Fibroblast of skin of left biceps (primary cell): ENCODE measurements at regions not wholly inside any gene's neighbourhood (a gene's known extent, or its start where the extent isn't known, plus 50 kb on each side); places are given as distances from the start of the nearest gene placed in this dataset.

Experiments used
- DNase-seq, 2 experiments: peaks; one replicate each; pipeline ENCODE4 v3.0.0-alpha.2; 2013; ENCODE audit warnings: low read depth in 2 of 2

GRCh38 chr19:29263305-29264135 is 50.6 kb upstream of the UQCRFS1 start:
- DNase-seq: peak; percentile 1 to 5

- DNase-seq: no peak
These were observed 51.9 kb upstream of the UQCRFS1 start for GRCh38 chr19:29264897-29265296.

- no peak for DNase-seq
These were observed 52.5 kb upstream of the UQCRFS1 start for GRCh38 chr19:29265436-29265835.

- DNase-seq: no peak
These were observed 53.0 kb upstream of the UQCRFS1 start for GRCh38 chr19:29266001-29266400.

GRCh38 chr19:29266603-29267002 is 53.7 kb upstream of the UQCRFS1 start:
- no peak for DNase-seq

- no peak for DNase-seq
These were observed 54.8 kb upstream of the UQCRFS1 start for GRCh38 chr19:29267701-29268100.

- DNase-seq: no peak
These were observed 55.2 kb upstream of the UQCRFS1 start for GRCh38 chr19:29268103-29268502.

GRCh38 chr19:29268721-29269393 is 55.9 kb upstream of the UQCRFS1 start:
- DNase-seq: no peak

GRCh38 chr19:29269641-29270040 is 56.7 kb upstream of the UQCRFS1 start:
- no peak for DNase-seq

- DNase-seq: no peak
These were observed 58.4 kb upstream of the UQCRFS1 start for GRCh38 chr19:29271341-29271740.

- no peak for DNase-seq
These were observed 59.0 kb upstream of the UQCRFS1 start for GRCh38 chr19:29271911-29272310.

GRCh38 chr19:29273000-29273640 is 60.2 kb upstream of the UQCRFS1 start:
- no peak for DNase-seq

GRCh38 chr19:29275266-29275665 is 62.3 kb upstream of the UQCRFS1 start:
- DNase-seq: no peak

- DNase-seq: no peak
These were observed 64.2 kb upstream of the UQCRFS1 start for GRCh38 chr19:29277102-29277501.

GRCh38 chr19:29278716-29279115 is 65.8 kb upstream of the UQCRFS1 start:
- DNase-seq: no peak

- no peak for DNase-seq
These were observed 70.4 kb upstream of the UQCRFS1 start for GRCh38 chr19:29283366-29283765.

- DNase-seq: no peak
These were observed 72.3 kb upstream of the UQCRFS1 start for GRCh38 chr19:29285187-29285687.

GRCh38 chr19:29285878-29286277 is 72.9 kb upstream of the UQCRFS1 start:
- no peak for DNase-seq

GRCh38 chr19:29287061-29287460 is 74.1 kb upstream of the UQCRFS1 start:
- no peak for DNase-seq

- DNase-seq: no peak
These were observed 75.3 kb upstream of the UQCRFS1 start for GRCh38 chr19:29288256-29288655.

GRCh38 chr19:29289020-29289419 is 76.1 kb upstream of the UQCRFS1 start:
- no peak for DNase-seq

GRCh38 chr19:29290853-29291252 is 77.9 kb upstream of the UQCRFS1 start:
- DNase-seq: no peak

GRCh38 chr19:29292153-29292552 is 79.2 kb upstream of the UQCRFS1 start:
- DNase-seq: no peak
